CD4-positive, CD25-positive, alpha-beta regulatory T cell (primary cell): ENCODE measurements at regions not wholly inside any gene's neighbourhood (a gene's known extent, or its start where the extent isn't known, plus 50 kb on each side); places are given as distances from the start of the nearest gene placed in this dataset.

Experiments used
- ATAC-seq, 2 donors: fragments of 150-1000 bp; cut with Tn5 transposase; one replicate each; pipeline ENCODE4 v1.10.0; 2021; ENCODE audit warnings: low read depth in 2 of 2, moderate number of reproducible peaks in 2 of 2, moderate library complexity in 1 of 2
- DNase-seq, 3 donors: peaks; one replicate each; pipeline versions ENCODE4 v3.0.0 to v3.0.0-alpha.2; 2012 to 2022; ENCODE audit warnings: mixed read lengths in 1 of 3
- H3K27ac ChIP-seq: one replicate; pipeline ENCODE4 v1.7.0; 2013; ENCODE audit warnings: mild to moderate bottlenecking, low read length; ENCODE audit not compliant: insufficient read depth, poor library complexity, severe bottlenecking
- H3K27me3 ChIP-seq: one replicate; pipeline ENCODE4 v1.7.0; 2013; ENCODE audit warnings: low read length; ENCODE audit not compliant: control insufficient read depth, insufficient read depth
- H3K36me3 ChIP-seq: one replicate; pipeline ENCODE4 v1.7.0; 2013; ENCODE audit warnings: mild to moderate bottlenecking, low read length, moderate library complexity; ENCODE audit not compliant: control insufficient read depth, insufficient read depth
- H3K4me1 ChIP-seq: 2 replicates; pipeline ENCODE4 v1.7.0; 2013; ENCODE audit warnings: mild to moderate bottlenecking, low read length; ENCODE audit not compliant: insufficient read depth, control insufficient read depth, poor library complexity, severe bottlenecking
- H3K4me3 ChIP-seq: one replicate; pipeline ENCODE4 v1.7.0; 2013; ENCODE audit warnings: low read depth, mild to moderate bottlenecking, low read length, moderate library complexity
- H3K9me3 ChIP-seq, 2 experiments: 1 replicate in 1 of 2; 2 replicates in 1 of 2; pipeline ENCODE4 v1.7.0; 2013; ENCODE audit warnings: low read length in 2 of 2, mild to moderate bottlenecking in 1 of 2, moderate library complexity in 1 of 2; ENCODE audit not compliant: control insufficient read depth in 2 of 2
- H3K27ac Mint-ChIP-seq, 3 donors: one replicate each; pipeline ENCODE4 v1.8.0; 2020 to 2022; ENCODE audit warnings: mild to moderate bottlenecking in 3 of 3, mixed read lengths in 3 of 3, moderate library complexity in 2 of 3
- H3K27me3 Mint-ChIP-seq: one replicate; pipeline ENCODE4 v1.8.0; 2022; ENCODE audit warnings: mild to moderate bottlenecking, mixed read lengths
- H3K36me3 Mint-ChIP-seq: one replicate; pipeline ENCODE4 v1.8.0; 2020; ENCODE audit warnings: mixed read lengths
- H3K4me1 Mint-ChIP-seq, 4 donors: one replicate each; pipeline ENCODE4 v1.8.0; 2020 to 2022; ENCODE audit warnings: mixed read lengths in 4 of 4, mild to moderate bottlenecking in 1 of 4
- H3K4me3 Mint-ChIP-seq, 4 donors: one replicate each; pipeline ENCODE4 v1.8.0; 2020 to 2022; ENCODE audit warnings: mild to moderate bottlenecking in 4 of 4, mixed read lengths in 4 of 4, moderate library complexity in 3 of 4
- H3K9me3 Mint-ChIP-seq, 7 donors: one replicate each; pipeline ENCODE4 v1.8.0; 2020 to 2022; ENCODE audit warnings: mixed read lengths in 7 of 7, mild to moderate bottlenecking in 3 of 7, moderate library complexity in 2 of 7

- Mint-ChIP-seq H3K4me3 (no peak overlapping the region), H3K9me3 (peaks cover 0 to 6% (median 2%) of the 10 kb centered on the region in 7 donors)
Measured at GRCh38 chr13:100734194-100734720, 59.7 kb upstream of the TMTC4 start.

GRCh38 chr13:100733261-100733660 lies 58.7 kb upstream of the TMTC4 start:
- Histone ChIP-seq H3K27ac (no peak overlapping the region), H3K4me1 (no peaks in the 10 kb centered on the region), H3K27me3 (no peaks in the 10 kb centered on the region), H3K4me3 (no peak overlapping the region), H3K9me3 (peaks cover 1 to 3% of the 10 kb centered on the region in 2 experiments), H3K36me3 (no peaks in the 10 kb centered on the region)
- no peak overlapping the region for H3K27ac Mint-ChIP-seq
- peaks cover 4% of the 10 kb centered on the region for H3K27me3 Mint-ChIP-seq
- DNase-seq (no peak), ATAC-seq (no peak)
- peaks cover 0 to 6% (median 2%) of the 10 kb centered on the region in 7 donors for H3K9me3 Mint-ChIP-seq
- no peaks in the 10 kb centered on the region for H3K4me1 Mint-ChIP-seq
- H3K4me3 Mint-ChIP-seq: no peak overlapping the region
- H3K36me3 Mint-ChIP-seq: no peaks in the 10 kb centered on the region

More at GRCh38 chr13:100734194-100734720, 59.7 kb upstream of the TMTC4 start:
- ATAC-seq (no peak), DNase-seq (no peak)
- H3K4me3 ChIP-seq: no peak overlapping the region
- Mint-ChIP-seq H3K27me3 (peaks cover under 1% of the 10 kb centered on the region), H3K4me1 (no peaks in the 10 kb centered on the region), H3K27ac (no peak overlapping the region), H3K36me3 (no peaks in the 10 kb centered on the region)
- H3K27me3 ChIP-seq: no peaks in the 10 kb centered on the region
- no peaks in the 10 kb centered on the region for H3K9me3 ChIP-seq
- no peaks in the 10 kb centered on the region for H3K36me3 ChIP-seq
- H3K27ac ChIP-seq: no peak overlapping the region
- no peaks in the 10 kb centered on the region for H3K4me1 ChIP-seq

- no peak overlapping the region for H3K4me3 ChIP-seq
- H3K4me3 Mint-ChIP-seq: no peak overlapping the region
Measured at GRCh38 chr13:100728201-100728600, 53.6 kb upstream of the TMTC4 start.

DNA sequence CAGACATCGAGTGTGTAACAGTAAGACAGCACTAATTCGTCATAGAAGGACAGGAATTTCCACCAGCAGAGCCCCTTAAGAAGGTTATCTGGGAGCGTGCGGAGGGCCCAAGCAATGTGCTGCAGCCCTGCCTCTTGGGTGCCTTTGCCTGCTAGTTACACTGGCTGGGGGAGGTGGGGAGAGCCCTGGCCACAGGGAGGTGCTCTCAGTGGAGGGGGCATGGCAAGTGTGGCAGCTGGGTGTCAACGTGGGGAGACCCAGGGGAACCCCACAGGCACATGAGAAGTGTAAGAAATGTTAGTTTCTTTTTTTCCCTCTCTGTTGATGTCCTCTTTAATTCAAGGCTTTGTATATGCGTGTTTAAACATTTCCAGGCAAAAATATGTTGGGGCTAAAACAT lies 50.9 kb upstream of the TMTC4 start:
- H3K27ac ChIP-seq: no peak overlapping the region
- Mint-ChIP-seq H3K4me1 (peaks cover 0 to 4% (median 0%) of the 10 kb centered on the region in 4 donors), H3K9me3 (peaks cover 0 to 9% (median 3%) of the 10 kb centered on the region in 7 donors), H3K27me3 (peaks cover 17% of the 10 kb centered on the region), H3K36me3 (no peaks in the 10 kb centered on the region), H3K4me3 (no peak overlapping the region), H3K27ac (no peak overlapping the region)
- H3K4me1 ChIP-seq: no peaks in the 10 kb centered on the region
- no peak for ATAC-seq
- peaks cover 2% of the 10 kb centered on the region for H3K27me3 ChIP-seq
- H3K4me3 ChIP-seq: no peak overlapping the region
- H3K36me3 ChIP-seq: no peaks in the 10 kb centered on the region
- peaks cover 5 to 7% of the 10 kb centered on the region in 2 experiments for H3K9me3 ChIP-seq
- DNase-seq: no peak

More at GRCh38 chr13:100728201-100728600, 53.6 kb upstream of the TMTC4 start:
- Histone ChIP-seq H3K27me3 (peaks cover 2% of the 10 kb centered on the region), H3K9me3 (peaks cover 5% of the 10 kb centered on the region in 2 experiments), H3K36me3 (no peaks in the 10 kb centered on the region), H3K27ac (no peak overlapping the region), H3K4me1 (no peaks in the 10 kb centered on the region)
- ATAC-seq (no peak), DNase-seq (no peak)
- Mint-ChIP-seq H3K9me3 (peaks cover 0 to 8% (median 3%) of the 10 kb centered on the region in 7 donors), H3K36me3 (no peaks in the 10 kb centered on the region), H3K27ac (no peak overlapping the region), H3K27me3 (peaks cover 15% of the 10 kb centered on the region), H3K4me1 (no peaks in the 10 kb centered on the region)

GRCh38 chr13:100724568-100724967 lies 50.0 kb upstream of the TMTC4 start:
- Mint-ChIP-seq H3K27ac (no peak overlapping the region), H3K9me3 (peaks cover 1 to 13% (median 5%) of the 10 kb centered on the region in 7 donors), H3K36me3 (no peaks in the 10 kb centered on the region), H3K27me3 (peaks cover 17% of the 10 kb centered on the region), H3K4me1 (peaks cover 0 to 4% (median 0%) of the 10 kb centered on the region in 4 donors), H3K4me3 (no peak overlapping the region)
- ATAC-seq: no peak
- Histone ChIP-seq H3K27ac (no peak overlapping the region), H3K4me3 (no peak overlapping the region), H3K27me3 (peaks cover 2% of the 10 kb centered on the region), H3K9me3 (peaks cover 10 to 16% of the 10 kb centered on the region in 2 experiments), H3K36me3 (no peaks in the 10 kb centered on the region), H3K4me1 (no peaks in the 10 kb centered on the region)
- DNase-seq: no peak
